HG02763 (cell line): ENCODE measurements at regions not wholly inside any gene's neighbourhood (a gene's known extent, or its start where the extent isn't known, plus 50 kb on each side); places are given as distances from the start of the nearest gene placed in this dataset.
"Not testable (repeated sequence)": the region's sequence is repeated elsewhere in the genome, so short reads cannot be mapped to it uniquely, and the experiment has no call there.

Experiments used
- ATAC-seq: cut with Tn5 transposase; IDR thresholded peaks from one replicate; pipeline ENCODE4 v1.9.1; 2021; ENCODE audit warnings: mild to moderate bottlenecking, moderate library complexity; ENCODE audit not compliant: unreplicated experiment

GRCh38 chr14:58751788-58752187 lies 114.0 kb downstream of the DACT1 start:
- no peak for ATAC-seq

- ATAC-seq: no peak
Measured at GRCh38 chr14:58752289-58752688, 114.5 kb downstream of the DACT1 start.

GRCh38 chr14:58752771-58753201 lies 115.0 kb downstream of the DACT1 start:
- ATAC-seq: no peak

DNA sequence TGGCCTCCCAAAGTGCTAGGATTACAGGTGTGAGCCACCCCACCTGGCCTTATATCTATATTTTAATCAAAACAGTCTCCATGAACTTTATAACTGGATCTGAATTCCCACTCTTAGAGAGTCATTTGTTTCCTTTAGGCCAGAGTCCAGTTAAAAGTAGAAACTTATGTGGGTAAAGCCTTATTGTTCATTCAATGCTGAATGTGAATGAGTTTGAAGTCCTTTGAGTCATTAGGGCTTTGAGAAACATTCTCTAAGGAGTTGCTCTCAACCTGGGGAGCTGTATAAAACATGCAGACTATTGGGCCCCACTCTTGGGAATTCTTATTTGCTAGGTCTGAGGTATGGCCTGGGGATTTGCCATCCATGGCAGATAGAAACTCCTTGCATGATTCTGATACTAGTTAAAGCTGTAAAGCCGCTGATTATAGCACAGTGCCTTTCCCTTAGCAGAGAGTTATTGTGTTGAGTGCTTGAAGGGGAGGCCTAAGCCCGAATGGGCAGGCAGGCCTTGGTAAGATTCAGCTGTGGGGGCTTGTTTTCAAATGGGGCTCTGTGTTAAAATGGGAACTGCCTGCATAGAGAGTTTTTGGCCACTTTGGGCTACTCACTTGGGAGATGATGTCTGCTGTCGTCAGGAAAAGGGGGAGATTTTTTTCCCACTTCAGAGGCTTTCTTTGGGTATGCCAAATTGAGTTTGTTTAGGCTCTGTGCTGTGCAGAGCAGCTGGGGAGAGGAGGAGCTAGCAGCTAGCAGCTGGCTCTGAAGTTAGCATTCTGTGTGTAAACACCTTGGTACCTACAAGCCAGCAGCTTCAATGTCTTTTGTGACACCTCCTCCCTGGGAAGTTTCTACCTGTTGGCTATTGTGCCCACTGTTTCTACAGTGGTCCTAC lies 117.5 kb downstream of the DACT1 start:
- ATAC-seq: no peak

DNA sequence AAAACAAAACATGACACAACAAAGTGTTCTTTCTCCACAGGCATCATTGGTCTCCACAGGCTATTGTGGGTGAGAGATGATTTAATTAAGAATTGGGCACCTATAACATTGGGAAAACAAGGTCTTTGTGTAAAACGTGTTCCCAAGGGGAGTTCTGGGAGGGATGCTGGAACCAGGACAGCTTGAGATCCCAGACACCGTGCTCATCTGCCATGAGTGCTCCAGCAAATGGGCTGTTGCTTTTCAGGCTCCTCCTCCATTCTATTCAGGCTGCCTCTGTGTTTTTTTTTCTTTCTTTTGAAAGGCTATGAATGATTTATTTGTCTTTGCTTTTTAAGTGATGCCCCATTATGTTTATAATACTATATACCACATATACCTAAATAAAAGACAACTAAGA lies 122.4 kb downstream of the DACT1 start:
- no peak for ATAC-seq

DNA sequence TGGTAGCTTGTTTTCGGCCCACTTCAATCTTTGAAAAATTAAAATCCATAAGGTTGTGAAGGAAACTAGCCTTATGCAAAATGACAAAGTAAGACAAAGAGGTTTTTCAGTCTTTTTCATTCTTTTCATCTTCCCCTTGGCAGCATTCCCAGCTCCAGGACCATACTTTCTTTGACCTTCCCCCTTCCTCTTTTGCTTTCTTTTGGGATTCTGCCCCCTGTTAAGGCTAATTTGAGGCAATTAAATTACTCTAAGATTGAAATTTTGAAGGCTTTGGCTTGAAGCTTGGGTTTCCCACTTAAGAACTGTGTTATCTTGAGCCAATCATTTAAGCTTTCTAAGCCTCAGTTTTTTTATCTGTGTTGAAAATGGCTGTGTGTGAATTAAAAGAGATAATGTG lies 124.9 kb downstream of the DACT1 start:
- ATAC-seq: no peak

- ATAC-seq: no peak
Measured at GRCh38 chr14:58763210-58763609, 125.4 kb downstream of the DACT1 start.

DNA sequence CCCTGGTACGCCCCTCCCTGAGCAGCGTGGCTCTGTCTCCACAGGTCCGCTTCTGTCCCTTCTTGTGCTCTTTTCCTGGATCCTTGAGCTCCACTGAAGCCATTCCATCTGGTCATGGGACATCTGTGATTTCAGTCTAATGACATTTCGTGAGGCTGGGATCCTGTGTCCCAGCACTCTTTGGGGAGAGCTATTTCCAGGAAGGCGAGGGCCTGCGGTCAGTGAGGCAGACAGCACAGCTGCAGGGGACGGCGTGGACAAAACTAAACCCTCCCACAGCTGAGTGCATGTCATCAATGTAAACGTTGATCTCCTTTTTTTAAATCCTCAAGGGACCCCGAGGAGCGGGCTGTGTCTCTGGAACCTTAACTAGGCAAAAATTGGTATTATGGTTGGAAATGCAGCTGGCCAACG lies 127.7 kb downstream of the DACT1 start:
- ATAC-seq: no peak

- ATAC-seq: no peak
Measured at GRCh38 chr14:58765843-58766242, 128.1 kb downstream of the DACT1 start.

- ATAC-seq: no peak
Measured at GRCh38 chr14:58769011-58769643, 131.4 kb downstream of the DACT1 start.

GRCh38 chr14:58769771-58770170 lies 132.0 kb downstream of the DACT1 start:
- no peak for ATAC-seq

- no peak for ATAC-seq
Measured at GRCh38 chr14:58770491-58770982, 132.8 kb downstream of the DACT1 start.

- no peak for ATAC-seq
Measured at GRCh38 chr14:58771016-58771415, 133.3 kb downstream of the DACT1 start.

- no peak for ATAC-seq
Measured at GRCh38 chr14:58772116-58772515, 134.4 kb downstream of the DACT1 start.

DNA sequence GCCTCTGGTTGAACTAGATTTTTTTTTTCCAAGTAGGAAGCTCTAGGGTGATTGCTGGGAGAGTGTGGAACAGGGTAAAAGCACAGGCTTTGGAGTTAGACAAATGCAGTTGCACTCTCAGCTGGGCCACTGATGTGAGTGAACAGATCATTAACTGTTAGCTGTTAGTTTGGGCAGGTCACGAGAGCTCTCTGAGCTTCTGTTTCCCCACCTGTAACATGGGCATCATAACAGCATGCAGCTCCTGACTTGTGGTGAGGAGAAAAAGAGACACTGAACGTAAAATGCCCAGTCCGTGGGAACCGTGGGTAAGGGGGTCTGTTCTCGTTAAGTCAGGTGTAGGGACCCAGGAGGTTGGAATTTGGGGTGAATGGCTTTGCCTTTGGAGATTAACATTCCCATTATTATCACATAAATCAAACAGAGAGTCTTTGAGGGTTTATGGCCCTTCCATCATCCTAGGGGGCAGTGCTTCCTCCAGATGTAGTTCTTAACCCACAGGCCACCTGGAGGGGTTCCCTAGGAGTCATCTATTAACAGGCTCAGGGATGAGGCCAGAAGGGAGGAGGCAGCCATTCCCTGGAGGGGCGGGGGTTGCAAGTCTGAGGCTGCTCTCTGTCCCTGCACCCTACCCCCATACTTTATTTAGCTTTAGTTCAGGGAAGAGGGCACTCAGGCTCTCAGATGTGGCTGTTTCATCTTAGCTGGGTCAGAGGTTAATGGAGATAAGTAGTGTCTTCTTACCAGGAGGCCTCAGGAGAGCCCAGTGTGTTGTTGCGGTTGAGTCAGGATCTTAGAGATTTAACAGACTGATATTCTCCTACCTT lies 135.2 kb downstream of the DACT1 start:
- ATAC-seq: no peak

GRCh38 chr14:58774531-58774930 lies 136.8 kb downstream of the DACT1 start:
- no peak for ATAC-seq

DNA sequence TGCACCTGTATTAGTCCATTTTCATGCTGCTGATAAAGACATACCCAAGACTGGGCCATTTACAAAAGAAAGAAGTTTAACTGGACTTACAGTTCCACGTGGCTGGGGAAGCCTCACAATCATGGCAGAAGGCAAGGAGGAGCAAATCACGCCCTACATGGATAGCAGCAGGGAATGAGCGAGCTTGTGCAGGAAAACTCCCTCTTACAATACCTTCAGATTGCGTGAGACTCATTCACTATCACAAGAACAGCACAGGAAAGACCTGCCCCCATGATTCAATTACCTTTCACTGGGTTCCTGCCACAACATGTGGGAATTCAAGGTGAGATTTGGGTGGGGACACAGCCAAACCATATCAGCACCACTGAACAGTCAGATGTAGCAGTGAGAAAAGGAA lies 137.4 kb downstream of the DACT1 start:
- ATAC-seq: not testable (repeated sequence)

- no peak for ATAC-seq
Measured at GRCh38 chr14:58776516-58776915, 138.8 kb downstream of the DACT1 start.

DNA sequence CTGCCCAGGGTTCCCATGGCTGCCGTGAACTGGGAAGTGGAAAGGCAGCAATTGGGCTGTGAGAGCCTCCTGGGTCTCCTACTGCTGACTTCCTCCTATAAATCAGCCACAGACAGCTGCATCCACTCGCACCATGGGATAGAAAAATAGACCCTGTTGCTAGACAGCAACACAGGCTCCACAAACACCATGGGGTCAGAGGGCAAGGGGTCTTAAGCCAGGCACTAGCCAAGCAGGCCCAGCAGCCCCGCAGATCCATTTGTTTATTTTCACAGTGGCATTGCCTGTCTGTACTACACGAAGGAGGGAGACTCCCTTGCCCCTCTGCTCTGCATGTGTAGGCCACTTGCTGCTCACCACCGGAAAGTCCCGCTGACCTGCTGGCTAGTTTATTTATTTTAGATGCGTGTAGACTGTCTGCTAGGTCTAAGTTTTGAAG lies 139.8 kb downstream of the DACT1 start:
- ATAC-seq: no peak

DNA sequence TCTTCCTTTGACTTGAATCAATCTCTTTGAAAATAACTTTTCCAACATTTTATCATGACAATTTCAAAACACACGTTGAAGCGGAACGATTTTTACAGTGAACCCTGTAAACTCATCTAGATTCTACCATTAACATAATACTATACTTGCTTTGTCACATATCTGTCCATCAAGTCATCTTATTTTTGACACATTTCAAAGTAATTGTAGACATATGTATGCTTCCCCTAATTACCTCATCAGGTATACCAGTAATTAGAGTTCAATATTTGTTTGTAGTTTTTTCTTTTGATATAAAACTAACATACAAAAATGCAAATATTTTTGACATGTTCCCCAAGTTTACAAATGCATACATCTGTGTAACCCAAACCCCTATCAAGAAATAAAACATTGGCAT lies 140.4 kb downstream of the DACT1 start:
- no peak for ATAC-seq

- ATAC-seq: no peak
Measured at GRCh38 chr14:58779376-58779775, 141.6 kb downstream of the DACT1 start.
